Effector memory CD8-positive, alpha-beta T cell (primary cell): ENCODE measurements at regions not wholly inside any gene's neighbourhood (a gene's known extent, or its start where the extent isn't known, plus 50 kb on each side); places are given as distances from the start of the nearest gene placed in this dataset.

Source experiments
- ATAC-seq: fragments of 150-1000 bp; cut with Tn5 transposase; replicated peaks from 2 replicates; pipeline ENCODE4 v1.10.0; 2021; ENCODE audit warnings: mild to moderate bottlenecking, moderate library complexity
- DNase-seq, 3 experiments: peaks; one replicate each; pipeline ENCODE4 v3.0.0; 2021
- H3K27ac Mint-ChIP-seq, 2 donors: one replicate each; pipeline ENCODE4 v1.8.0; 2022; ENCODE audit warnings: mild to moderate bottlenecking in 2 of 2, mixed read lengths in 2 of 2, moderate library complexity in 2 of 2
- H3K27me3 Mint-ChIP-seq, 2 donors: one replicate each; pipeline ENCODE4 v1.8.0; 2022; ENCODE audit warnings: mixed read lengths in 2 of 2
- H3K36me3 Mint-ChIP-seq: one replicate; pipeline ENCODE4 v1.8.0; 2022; ENCODE audit warnings: mild to moderate bottlenecking, moderate library complexity, mixed read lengths; ENCODE audit not compliant: insufficient read depth
- H3K4me1 Mint-ChIP-seq, 2 donors: one replicate each; pipeline ENCODE4 v1.8.0; 2022; ENCODE audit warnings: low read depth in 2 of 2, mixed read lengths in 2 of 2
- H3K4me3 Mint-ChIP-seq, 2 donors: one replicate each; pipeline ENCODE4 v1.8.0; 2022; ENCODE audit warnings: mild to moderate bottlenecking in 2 of 2, mixed read lengths in 2 of 2, moderate library complexity in 2 of 2
- H3K9me3 Mint-ChIP-seq, 2 donors: one replicate each; pipeline ENCODE4 v1.8.0; 2022; ENCODE audit warnings: mixed read lengths in 2 of 2

DNA sequence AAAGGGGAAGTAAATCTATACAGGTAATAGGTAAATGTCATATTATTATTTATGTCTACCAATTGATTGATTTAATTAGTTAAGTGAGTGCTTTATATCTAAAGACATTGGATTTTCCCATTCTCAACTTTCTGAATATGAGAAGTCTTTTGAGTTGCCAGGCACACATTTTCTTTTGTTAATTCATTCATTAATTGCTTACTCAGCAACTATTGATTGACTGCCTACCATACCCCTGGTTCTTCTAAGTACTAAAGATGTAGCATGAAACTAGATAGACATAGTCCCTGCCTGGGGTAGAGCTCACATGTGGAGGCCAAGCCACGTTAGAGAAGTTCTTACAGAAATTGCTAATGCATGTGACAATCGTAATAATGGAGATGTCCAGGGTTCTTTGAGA is 253.1 kb upstream of the LYZL1 start:
- ATAC-seq: no peak
- peaks cover 5 to 8% of the 10 kb centered on the region in 2 donors for H3K9me3 Mint-ChIP-seq

DNA sequence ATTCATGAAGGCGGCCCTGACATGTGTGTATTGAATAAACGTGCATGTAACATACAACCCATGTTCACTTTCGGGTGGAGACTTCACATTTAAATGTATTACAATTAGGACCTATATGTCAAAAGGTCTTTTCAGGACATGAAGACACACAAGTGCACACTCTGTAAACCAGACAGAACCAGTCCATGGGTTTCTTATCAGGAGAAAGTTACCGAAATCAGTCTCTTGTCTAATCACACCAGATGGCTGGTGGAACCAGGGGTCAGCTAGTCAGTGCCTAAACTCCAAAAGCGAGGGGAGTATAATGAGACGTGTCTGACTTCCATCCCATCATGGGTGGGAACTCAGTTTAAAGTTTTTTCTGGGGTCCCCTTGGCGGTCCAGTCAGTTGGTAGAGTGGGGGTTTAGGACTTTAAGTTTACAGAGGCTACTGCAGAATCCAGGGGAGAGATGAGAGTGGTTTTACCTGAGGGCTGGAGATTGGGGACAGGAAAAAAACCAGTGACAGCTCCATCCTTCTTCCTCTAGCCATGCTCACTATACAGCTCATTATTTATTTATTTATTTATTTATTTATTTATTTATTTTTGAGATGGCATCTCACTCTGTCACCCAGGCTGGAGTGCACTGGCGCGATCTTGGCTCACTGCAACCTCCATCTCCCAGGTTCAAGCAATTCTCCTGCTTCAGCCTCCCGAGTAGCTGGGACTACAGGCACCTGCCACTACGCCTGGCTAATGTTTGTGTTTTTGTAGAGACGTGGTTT is 251.3 kb upstream of the LYZL1 start:
- no peak for DNase-seq
- no peaks in the 10 kb centered on the region for H3K36me3 Mint-ChIP-seq
- H3K27me3 Mint-ChIP-seq: peaks cover 8 to 24% of the 10 kb centered on the region in 2 donors
- H3K27ac Mint-ChIP-seq: no peak overlapping the region
- H3K4me1 Mint-ChIP-seq: no peaks in the 10 kb centered on the region
- no peak overlapping the region for H3K4me3 Mint-ChIP-seq
- peaks cover 6 to 11% of the 10 kb centered on the region in 2 donors for H3K9me3 Mint-ChIP-seq
- no peak for ATAC-seq

More for the DNA sequence above, 253.1 kb upstream of the LYZL1 start:
- Mint-ChIP-seq H3K27ac (no peak overlapping the region), H3K27me3 (peaks cover 9 to 20% of the 10 kb centered on the region in 2 donors), H3K4me1 (no peaks in the 10 kb centered on the region), H3K4me3 (no peak overlapping the region), H3K36me3 (no peaks in the 10 kb centered on the region)
- no peak for DNase-seq

DNA sequence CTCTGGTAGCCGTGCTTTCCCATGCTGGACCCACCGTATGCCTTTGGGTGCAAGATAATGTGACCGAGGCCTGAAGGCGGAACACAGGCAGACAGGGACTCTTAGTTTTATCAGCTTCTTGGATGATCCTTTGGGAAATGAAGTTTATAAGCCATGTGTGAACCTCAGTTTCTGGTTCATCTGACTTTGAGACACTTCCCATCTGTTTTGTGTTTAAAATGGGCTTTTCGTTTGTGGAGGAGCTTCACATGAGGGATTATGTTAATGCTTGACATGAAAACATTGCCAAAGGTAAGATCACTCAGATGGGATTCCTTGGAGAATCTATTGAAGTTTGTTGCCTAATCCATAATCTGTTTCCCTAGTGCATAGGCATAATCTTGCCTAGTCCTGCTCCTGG is 249.8 kb upstream of the LYZL1 start:
- no peak overlapping the region for H3K27ac Mint-ChIP-seq
- DNase-seq: no peak
- no peak for ATAC-seq
- H3K4me3 Mint-ChIP-seq: no peak overlapping the region
- H3K9me3 Mint-ChIP-seq: peaks cover 6 to 11% of the 10 kb centered on the region in 2 donors
- no peaks in the 10 kb centered on the region for H3K4me1 Mint-ChIP-seq
- H3K36me3 Mint-ChIP-seq: no peaks in the 10 kb centered on the region
- H3K27me3 Mint-ChIP-seq: peaks cover 8 to 24% of the 10 kb centered on the region in 2 donors

DNA sequence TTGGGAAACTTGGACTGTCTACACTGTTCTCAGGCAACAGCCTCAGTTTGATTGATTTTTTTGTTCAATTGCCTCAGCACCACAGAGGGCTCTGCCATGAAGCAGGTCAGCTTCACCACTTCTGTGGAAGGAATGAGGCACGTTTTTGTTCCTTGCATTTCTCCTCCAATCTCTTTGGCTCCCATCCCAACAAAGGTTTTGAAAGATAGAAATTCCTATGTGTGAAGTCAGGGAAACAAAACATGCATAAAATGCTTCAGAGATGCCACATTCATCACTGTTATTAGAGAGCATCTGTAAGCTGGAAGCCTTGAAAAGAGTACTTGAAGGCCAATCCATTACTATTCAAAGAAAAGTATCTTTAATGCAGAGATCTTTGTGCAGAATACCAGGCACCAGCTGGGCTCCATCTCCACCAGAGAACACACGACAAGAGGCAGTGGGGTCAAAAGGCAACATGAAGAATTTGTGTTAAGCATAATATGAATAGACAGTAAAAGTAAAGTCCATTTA is 249.1 kb upstream of the LYZL1 start:
- H3K27ac Mint-ChIP-seq: no peak overlapping the region
- ATAC-seq: no peak
- H3K9me3 Mint-ChIP-seq: peaks cover 6 to 11% of the 10 kb centered on the region in 2 donors
- H3K36me3 Mint-ChIP-seq: no peaks in the 10 kb centered on the region
- no peak for DNase-seq
- no peak overlapping the region for H3K4me3 Mint-ChIP-seq
- H3K27me3 Mint-ChIP-seq: peaks cover 8 to 24% of the 10 kb centered on the region in 2 donors
- no peaks in the 10 kb centered on the region for H3K4me1 Mint-ChIP-seq

DNA sequence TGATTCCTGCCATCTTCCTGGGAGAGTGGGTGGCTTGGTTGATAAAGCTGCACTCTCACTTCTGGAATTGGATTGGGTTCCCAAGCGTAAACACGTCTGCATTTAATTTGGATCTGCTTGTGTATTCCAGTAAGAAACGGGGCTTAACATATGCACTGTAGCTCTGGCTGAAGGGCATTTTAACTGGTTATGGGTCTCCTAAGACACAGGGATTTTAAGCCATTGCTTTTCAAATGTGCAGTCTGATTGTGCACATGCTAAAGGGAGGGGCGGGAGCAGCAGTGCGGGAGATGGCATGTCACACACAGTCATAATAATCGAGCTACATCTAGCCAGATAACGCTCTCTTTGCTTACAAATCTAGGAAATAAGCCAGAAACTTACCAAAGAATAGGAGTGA is 247.3 kb upstream of the LYZL1 start:
- peaks cover 8 to 24% of the 10 kb centered on the region in 2 donors for H3K27me3 Mint-ChIP-seq
- ATAC-seq (no peak), DNase-seq (no peak)
- no peak overlapping the region for H3K27ac Mint-ChIP-seq
- H3K9me3 Mint-ChIP-seq: peaks cover 6 to 11% of the 10 kb centered on the region in 2 donors
- no peaks in the 10 kb centered on the region for H3K4me1 Mint-ChIP-seq
- no peak overlapping the region for H3K4me3 Mint-ChIP-seq
- H3K36me3 Mint-ChIP-seq: no peaks in the 10 kb centered on the region

DNA sequence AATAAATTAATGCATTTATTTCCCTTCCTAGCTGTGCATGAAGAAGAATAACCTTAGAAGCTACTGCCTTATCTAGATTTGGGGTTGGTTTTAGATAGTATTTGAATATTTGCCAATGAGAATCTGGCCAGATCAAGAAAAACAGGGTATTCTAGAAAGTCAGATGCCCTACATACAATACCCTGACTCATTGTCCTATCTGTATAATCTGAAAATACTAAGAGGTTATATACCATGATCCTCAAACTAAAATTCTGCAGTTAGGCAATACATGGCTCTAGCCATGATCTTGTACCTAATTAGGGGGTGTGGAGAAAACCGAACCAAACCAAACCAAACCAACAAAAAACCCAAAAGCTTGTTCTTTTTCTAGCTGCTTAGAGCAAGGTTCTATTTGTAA is 240.4 kb upstream of the LYZL1 start:
- peaks cover 0 to 3% of the 10 kb centered on the region in 2 donors for H3K9me3 Mint-ChIP-seq
- DNase-seq (no peak), ATAC-seq (no peak)
- H3K4me1 Mint-ChIP-seq: no peaks in the 10 kb centered on the region
- no peak overlapping the region for H3K27ac Mint-ChIP-seq
- H3K36me3 Mint-ChIP-seq: no peaks in the 10 kb centered on the region
- H3K4me3 Mint-ChIP-seq: no peak overlapping the region
- H3K27me3 Mint-ChIP-seq: no peaks in the 10 kb centered on the region

DNA sequence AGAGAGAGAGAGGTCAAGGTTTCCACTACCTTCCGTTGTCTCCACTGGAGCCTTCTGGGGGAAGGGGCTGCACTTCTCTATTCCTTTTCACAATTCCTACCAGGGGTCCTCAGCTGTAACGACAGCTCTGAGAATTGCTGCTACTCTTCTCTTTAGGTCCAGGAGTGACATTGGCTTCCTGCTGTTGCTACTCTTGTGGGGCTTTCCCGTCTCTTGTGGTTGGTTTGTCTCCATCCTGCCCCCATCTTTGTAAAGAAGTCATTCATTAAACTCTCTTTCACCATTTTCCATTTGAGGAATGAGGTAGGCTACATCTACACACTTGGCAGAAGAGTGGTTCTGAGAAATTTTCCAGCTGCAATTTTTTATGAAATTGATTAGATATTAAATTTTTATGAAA is 238.8 kb upstream of the LYZL1 start:
- no peak for DNase-seq
- Mint-ChIP-seq H3K27me3 (peaks cover 0 to 4% of the 10 kb centered on the region in 2 donors), H3K4me1 (no peaks in the 10 kb centered on the region), H3K4me3 (no peak overlapping the region), H3K9me3 (peaks cover 0 to 3% of the 10 kb centered on the region in 2 donors), H3K27ac (no peak overlapping the region), H3K36me3 (no peaks in the 10 kb centered on the region)
- ATAC-seq: no peak

DNA sequence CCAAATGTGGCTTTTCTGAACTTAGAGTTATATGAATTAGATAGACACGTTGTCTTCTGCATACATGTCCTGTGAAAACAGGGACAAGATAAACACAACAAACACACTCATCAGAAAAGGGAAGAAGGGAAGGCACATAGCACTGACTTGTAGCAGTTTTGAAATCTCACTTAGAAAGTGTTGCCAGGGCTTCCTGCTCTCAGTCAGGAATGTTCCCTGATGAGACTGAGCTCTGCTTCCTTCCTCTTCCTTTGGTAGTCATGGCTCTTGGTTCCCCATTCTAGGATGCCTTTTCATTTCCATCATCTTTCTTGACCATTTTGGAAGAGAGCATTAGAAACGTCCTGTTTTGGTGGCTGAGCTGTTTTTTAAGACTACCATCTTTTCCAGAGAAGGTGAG is 233.8 kb upstream of the LYZL1 start:
- Mint-ChIP-seq H3K27ac (no peak overlapping the region), H3K36me3 (no peaks in the 10 kb centered on the region), H3K9me3 (no peaks in the 10 kb centered on the region), H3K4me3 (no peak overlapping the region), H3K27me3 (peaks cover 5 to 8% of the 10 kb centered on the region in 2 donors), H3K4me1 (no peaks in the 10 kb centered on the region)
- ATAC-seq (no peak), DNase-seq (no peak)

DNA sequence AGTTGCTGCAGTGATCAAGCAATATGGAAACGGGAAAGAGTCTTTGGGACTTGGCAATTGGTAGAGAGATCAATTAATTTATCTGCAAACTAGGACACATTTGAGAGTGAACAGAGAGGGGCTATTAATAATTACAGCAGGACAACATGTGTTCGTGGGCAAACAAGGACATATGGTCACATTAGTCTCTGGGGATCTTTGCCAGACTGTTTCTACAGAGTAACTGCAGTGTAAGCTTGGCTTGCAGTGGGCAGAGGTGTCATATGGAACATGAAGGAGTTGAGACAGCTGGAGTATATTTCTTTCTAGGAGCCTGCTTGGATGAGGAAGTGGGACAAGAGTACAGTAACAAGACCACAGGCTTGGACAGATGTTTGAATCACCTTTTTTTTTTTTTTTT is 232.1 kb upstream of the LYZL1 start:
- H3K9me3 Mint-ChIP-seq: no peaks in the 10 kb centered on the region
- ATAC-seq: no peak
- no peak for DNase-seq

DNA sequence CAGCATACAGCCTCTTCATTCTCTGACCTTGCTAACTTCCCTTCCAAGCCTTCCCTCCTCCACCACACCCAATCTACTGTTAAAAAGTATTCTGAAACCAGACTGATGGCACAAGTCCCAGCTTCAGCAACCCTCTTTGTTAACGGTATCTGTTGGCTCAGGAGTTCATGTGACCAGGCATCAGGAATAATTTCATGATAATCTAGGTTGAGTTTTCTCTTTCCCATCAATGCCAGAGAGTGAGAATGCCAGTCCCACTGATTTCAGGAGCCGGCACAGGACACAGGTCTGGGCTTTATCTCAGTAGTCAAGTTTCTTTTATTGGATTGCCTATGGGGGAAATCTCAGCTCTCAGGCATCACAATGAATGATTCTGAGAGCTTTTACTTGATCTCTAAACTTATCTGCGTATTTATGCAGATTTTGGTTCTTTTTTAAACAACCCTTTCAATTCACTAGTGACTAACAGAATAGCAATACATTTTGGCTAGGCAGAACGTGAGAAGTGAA is 231.0 kb upstream of the LYZL1 start:
- no peaks in the 10 kb centered on the region for H3K9me3 Mint-ChIP-seq
- no peak for ATAC-seq
- H3K36me3 Mint-ChIP-seq: no peaks in the 10 kb centered on the region
- no peak overlapping the region for H3K27ac Mint-ChIP-seq
- H3K4me1 Mint-ChIP-seq: no peaks in the 10 kb centered on the region
- peaks cover 5 to 8% of the 10 kb centered on the region in 2 donors for H3K27me3 Mint-ChIP-seq
- DNase-seq: no peak
- H3K4me3 Mint-ChIP-seq: no peak overlapping the region

More for the DNA sequence above, 232.1 kb upstream of the LYZL1 start:
- H3K4me1 Mint-ChIP-seq: no peaks in the 10 kb centered on the region
- no peak overlapping the region for H3K4me3 Mint-ChIP-seq
- no peaks in the 10 kb centered on the region for H3K36me3 Mint-ChIP-seq
- no peak overlapping the region for H3K27ac Mint-ChIP-seq
- H3K27me3 Mint-ChIP-seq: peaks cover 5 to 8% of the 10 kb centered on the region in 2 donors

DNA sequence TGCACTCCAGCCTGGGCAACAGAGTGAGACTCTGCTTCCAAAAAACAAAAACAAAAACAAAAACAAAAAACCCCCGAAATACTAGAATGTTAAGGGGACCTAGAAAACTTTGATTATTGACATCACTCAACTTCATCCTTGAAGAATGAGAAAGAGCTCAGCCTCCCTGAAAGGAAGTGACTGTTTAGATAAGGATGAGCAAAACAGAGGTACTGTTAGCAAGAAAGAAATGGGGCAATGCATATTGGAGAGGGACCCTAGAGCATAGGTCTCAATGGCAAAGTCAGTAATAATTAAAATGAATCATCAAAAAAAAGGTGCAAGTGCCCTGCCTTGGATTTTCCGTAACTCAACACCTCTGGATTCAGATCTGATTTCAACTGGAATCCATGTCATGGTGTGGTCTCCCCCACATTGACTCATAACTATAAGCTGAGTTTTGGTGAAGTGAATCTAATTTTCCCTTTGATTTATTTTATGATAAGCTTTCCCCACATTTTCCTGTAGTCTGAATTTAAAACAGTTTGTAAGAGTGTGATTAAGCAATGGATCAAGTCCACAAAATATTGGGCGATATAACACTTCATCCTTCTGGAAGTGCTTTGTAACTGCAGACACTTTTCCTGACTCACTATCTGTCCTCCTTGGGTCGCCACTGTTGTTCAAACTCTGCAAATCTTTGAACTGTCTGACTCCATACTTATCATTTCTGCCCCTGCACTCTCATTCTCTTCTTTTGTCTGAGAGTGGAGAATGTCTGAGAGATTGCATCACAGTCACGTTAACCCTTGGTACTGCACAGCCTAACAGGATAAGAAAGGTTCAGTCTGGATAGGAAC is 224.8 kb upstream of the LYZL1 start:
- Mint-ChIP-seq H3K36me3 (no peaks in the 10 kb centered on the region), H3K9me3 (no peaks in the 10 kb centered on the region), H3K4me3 (no peak overlapping the region), H3K27ac (no peak overlapping the region), H3K4me1 (no peaks in the 10 kb centered on the region), H3K27me3 (peaks cover 0 to under 1% of the 10 kb centered on the region in 2 donors)
- DNase-seq: no peak
- ATAC-seq: no peak

DNA sequence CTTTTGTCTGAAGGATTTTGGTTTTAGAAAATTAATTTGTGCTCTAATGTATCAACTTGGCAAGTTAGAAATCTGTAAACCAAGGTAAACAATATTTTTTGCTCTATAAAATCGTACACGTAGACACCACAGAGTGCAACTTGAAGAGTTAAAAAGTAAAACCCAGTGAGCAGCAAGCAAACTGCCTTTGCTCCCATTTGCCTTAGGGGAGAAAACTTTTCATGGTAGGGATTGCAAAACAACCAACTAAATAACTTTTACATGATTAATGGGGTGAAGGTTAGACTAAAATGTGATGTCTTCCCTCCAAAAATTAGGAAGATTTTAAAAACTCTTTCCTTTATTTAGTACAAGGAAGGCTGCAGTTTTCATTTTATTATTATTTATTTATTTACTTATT is 224.2 kb upstream of the LYZL1 start:
- Mint-ChIP-seq H3K27ac (no peak overlapping the region), H3K36me3 (no peaks in the 10 kb centered on the region), H3K27me3 (peaks cover 0 to 7% of the 10 kb centered on the region in 2 donors), H3K4me3 (no peak overlapping the region), H3K4me1 (no peaks in the 10 kb centered on the region), H3K9me3 (no peaks in the 10 kb centered on the region)
- no peak for ATAC-seq
- no peak for DNase-seq

DNA sequence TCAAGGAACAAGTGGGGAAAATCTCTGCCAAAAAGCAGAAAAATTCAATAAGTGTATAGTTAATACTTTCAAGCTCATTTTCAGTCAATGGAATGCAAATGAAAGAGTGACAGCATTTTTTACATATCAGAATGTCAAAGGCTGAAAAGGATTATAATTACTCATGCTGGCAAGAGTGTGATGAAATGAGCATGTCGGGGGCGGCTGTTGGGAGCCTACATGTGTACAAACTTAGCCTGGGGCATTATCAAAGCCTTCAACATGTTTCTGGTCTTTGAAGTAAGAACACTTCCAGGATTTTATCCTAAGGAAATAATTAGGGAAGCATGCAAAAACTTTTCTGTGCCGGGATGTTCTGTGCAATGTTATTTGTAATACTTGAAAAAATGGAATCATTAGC is 221.7 kb upstream of the LYZL1 start:
- Mint-ChIP-seq H3K9me3 (peaks cover 0 to 2% of the 10 kb centered on the region in 2 donors), H3K4me1 (no peaks in the 10 kb centered on the region), H3K36me3 (no peaks in the 10 kb centered on the region), H3K27me3 (peaks cover 7 to 20% of the 10 kb centered on the region in 2 donors), H3K4me3 (no peak overlapping the region), H3K27ac (no peak overlapping the region)
- ATAC-seq: no peak
- DNase-seq: no peak
